Stimulated activated CD4-positive, alpha-beta T cell treated with anti-CD3 and anti-CD28 coated beads, Interleukin-15, amount 100 ng/mL, for 24 hours (primary cell): ENCODE measurements at regions not wholly inside any gene's neighbourhood (a gene's known extent, or its start where the extent isn't known, plus 50 kb on each side); places are given as distances from the start of the nearest gene placed in this dataset.
"Not testable (repeated sequence)": the region's sequence is repeated elsewhere in the genome, so short reads cannot be mapped to it uniquely, and the experiment has no call there.

Experiments
- DNase-seq: peaks from one replicate; pipeline ENCODE4 v3.0.0-alpha.2; 2020

DNA sequence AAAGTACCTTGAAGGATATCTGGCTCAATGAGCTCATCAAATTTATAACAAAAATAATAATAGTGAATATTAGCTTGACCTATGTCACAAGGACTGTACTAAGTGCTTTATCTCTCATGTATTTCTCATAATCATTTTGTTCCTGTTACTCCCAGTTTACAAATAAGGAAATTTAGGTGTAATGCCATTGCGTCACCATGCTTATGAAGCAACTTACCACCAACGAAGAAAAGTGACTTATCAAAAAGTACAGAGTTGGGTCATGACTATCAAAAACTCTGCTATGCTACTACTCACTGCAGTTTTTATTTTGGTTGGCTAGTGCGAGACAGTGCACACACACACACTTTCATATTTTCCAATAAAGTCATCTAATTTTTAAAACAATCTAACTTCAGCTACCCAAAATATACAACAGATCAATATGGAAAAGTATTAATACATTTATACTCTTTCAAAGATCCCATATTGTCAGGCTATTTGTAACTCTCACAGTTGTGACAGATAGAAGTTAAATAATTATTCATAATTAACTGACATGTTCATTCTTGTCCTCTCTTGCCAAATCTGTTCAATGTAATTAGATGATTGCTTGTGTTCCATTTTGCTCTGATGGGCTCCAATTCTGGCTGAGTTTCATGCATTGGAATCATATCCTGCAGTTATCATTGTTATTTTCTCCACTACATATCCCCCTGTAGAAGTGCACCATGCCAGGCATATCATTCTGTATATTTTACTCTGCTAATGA lies 119.4 kb downstream of the KCNJ2 start:
- DNase-seq: no peak

GRCh38 chr17:70290770-70291169 lies 121.4 kb downstream of the KCNJ2 start:
- DNase-seq: no peak

DNA sequence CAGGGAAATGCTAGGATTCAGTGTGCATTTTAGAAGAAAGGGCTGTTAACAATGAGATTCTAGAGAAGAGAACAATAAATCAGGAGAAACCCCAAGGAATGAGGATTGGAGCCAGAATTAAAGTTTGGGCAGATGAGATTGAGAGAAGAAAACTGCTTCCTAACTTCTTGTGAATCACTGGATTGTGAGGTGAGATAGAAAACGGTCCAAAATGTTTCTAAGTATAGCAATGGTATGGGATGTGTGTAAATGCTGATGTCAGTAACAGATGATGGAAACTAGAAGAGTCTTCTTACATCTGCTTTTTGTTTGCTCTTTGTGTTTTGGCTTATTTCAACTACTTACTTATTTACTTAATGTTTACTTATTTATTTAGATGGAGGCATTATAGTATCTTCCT lies 123.0 kb downstream of the KCNJ2 start:
- DNase-seq: no peak

DNA sequence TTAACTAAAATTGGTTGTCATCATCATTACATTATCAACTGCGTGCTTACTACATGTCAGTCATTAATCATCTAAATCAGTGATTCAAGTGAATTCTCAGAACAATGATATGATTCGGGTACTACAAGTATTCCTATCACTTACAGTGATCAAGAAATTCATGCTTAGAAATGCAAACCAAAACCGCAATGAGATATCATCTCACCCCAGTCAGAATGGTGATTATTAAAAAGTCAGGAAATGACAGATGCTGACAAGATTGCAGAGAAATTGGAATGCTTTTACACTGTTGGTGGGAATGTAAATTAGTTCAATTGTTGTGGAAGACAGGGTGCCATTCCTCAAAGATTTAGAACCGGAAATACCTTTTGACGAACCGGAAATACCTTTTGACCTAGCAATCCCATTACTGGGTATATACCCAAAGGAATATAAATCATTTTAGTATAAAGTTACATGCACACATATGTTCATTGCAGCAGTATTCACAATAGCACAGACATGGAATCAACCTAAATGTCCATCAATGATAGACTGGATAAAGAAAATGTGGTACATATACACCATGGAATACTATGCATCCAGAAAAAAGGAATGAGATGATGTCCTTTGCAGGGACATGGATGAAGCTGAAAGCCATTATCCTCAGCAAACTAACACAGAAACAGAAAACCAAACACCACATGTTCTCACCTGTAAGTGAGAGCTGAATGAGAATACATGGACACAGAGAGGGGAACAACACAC lies 124.4 kb downstream of the KCNJ2 start:
- DNase-seq: not testable (repeated sequence)

- DNase-seq: no peak
These were observed 126.0 kb downstream of the KCNJ2 start for GRCh38 chr17:70295329-70295728.

- no peak for DNase-seq
These were observed 126.4 kb downstream of the KCNJ2 start for GRCh38 chr17:70295731-70296130.

GRCh38 chr17:70296456-70296855 lies 127.1 kb downstream of the KCNJ2 start:
- no peak for DNase-seq

- DNase-seq: no peak
These were observed 128.1 kb downstream of the KCNJ2 start for GRCh38 chr17:70297397-70297796.

DNA sequence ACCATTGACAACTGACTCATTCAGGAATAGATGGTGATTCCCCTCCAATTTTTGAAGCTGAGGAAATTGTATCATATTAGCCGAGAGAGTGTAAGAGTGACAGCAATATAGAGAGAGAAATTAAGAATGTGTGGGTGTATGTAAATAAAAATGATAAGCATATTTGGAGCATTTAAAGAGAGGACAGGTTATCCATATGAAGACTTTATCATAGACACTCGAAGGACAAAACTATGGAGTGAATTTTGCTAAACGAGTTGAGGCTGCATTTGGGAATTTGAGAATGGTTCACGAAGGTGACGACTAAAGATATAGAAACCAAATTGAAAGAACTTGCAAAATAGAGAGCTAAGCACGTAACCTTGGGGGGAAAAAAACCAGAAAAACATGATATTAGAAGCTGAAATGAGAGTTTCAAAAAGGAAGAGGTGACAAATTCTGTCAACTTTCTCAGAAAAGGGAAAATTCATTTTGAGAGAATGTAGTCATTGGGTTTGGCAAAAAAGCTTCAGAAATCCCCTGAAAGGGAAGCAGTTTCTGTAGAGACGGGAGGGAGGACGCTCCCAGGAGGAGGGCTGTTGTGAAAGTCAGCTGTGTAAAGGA lies 129.7 kb downstream of the KCNJ2 start:
- no peak for DNase-seq

GRCh38 chr17:70307430-70308225 lies 138.3 kb downstream of the KCNJ2 start:
- no peak for DNase-seq

GRCh38 chr17:70308618-70309017 lies 139.3 kb downstream of the KCNJ2 start:
- no peak for DNase-seq

DNA sequence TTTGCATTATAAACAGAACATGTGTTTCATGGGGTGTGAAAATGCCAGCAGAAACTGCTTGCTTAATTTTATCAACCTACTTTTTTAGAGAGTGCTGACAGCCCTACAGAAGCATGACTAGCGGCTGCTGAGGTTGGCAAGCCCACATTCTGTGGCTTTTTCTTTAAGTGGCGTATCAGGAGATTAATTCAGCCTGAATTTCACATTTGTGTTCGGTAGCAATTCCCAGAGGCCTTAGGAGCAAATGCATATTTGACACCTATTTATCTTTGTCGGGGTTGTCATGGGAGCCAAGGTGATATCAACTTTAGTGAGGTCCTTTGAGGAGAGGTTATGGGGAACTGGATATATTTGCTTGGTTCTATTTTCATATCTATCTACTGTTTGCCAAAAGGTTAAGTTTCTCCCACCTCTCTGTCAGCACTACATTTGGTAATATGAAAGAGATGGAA lies 140.9 kb downstream of the KCNJ2 start:
- no peak for DNase-seq

DNA sequence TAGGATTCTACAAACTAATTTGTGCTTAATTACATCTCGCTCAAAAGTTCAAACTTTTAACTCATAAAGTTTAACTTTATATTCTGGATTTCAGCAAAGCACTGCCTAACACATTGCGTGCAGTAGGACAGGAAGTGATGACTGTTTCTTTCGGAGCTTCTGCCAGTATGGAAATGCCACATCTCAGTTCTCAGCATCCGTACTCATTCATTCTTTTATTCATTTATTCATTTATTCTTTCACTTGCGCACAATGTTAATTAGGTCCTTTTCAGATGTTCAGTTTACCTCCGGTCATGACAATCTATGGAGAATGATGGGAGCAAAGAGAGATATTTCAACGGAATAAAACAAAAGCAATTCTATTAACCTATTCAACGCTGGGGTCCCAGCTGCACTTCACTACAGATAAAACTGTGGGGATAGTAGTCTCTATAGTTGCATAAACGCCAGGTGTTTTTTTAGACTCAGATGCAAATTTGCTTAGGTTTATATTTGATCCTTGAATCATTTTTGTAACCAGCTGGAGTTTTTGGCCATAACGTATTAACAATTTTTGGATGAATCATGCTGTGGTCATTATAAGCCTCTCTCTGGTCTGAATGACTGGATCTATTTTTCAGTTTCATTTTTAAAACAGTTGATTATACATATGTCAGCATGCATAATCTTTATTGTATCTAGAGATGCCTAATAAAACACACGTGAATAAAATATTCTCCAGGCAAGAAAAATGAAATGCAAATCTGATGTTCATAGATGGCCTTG lies 143.9 kb downstream of the KCNJ2 start:
- DNase-seq: no peak

DNA sequence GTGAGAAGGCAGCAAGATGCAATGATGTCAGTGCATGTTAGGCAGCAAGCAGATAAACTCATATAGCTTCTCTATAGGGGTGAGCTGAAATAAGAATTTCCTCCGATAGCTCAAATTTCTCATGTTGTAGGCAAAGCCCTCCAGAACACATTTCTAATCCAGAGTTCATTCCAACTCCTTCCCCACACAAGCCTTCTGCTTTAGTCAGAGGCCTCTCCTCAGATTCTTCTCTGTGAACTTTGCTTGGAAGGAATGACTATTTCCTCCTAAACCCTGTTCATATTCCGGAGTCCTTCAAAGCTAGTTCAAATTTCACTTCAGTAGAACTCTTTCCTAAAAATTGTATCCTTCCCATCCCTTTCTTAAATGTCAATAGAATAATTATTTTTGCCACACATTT lies 144.8 kb downstream of the KCNJ2 start:
- DNase-seq: no peak

- no peak for DNase-seq
These were observed 145.2 kb downstream of the KCNJ2 start for GRCh38 chr17:70314506-70314905.

GRCh38 chr17:70317421-70317820 lies 148.1 kb downstream of the KCNJ2 start:
- no peak for DNase-seq

DNA sequence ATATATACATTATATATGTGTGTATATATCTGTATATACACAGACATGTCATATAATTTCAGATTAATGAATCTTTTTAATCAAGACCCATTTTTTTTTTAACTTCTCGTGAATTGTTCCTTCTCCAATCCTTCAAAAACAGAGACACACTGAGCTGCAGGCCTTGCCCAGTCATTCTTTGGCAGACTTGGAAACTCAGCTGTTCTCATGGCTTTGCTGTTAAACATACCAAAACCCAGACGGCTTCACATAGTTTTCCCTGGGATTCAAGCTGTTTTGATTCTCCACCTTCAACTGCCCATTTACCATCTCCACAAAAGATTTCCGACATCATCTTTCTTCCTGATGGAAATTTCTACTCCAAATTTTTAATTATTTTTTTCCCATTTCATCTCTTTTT lies 148.7 kb downstream of the KCNJ2 start:
- no peak for DNase-seq

DNA sequence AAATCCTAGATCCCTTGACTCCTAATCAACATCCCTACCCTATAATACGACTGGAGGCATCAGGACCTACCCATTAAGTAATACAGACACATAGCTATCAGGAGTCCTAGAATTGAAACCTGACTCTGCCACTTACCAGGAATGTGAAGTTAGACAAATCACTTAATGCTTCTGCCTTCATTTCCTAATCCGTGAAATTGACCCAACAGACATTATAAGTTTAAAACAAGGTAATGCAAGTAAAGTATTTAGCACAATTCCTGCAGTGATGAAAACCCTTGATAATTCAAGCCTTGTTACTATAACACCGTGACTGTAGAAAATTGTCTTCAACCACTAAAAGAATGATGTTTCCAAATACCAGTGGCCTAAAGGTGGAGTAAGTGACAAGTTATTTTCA lies 150.2 kb downstream of the KCNJ2 start:
- no peak for DNase-seq

GRCh38 chr17:70320673-70321345 lies 151.5 kb downstream of the KCNJ2 start:
- DNase-seq: no peak

- no peak for DNase-seq
These were observed 152.0 kb downstream of the KCNJ2 start for GRCh38 chr17:70321352-70321751.

- DNase-seq: no peak
These were observed 153.9 kb downstream of the KCNJ2 start for GRCh38 chr17:70323269-70323668.

DNA sequence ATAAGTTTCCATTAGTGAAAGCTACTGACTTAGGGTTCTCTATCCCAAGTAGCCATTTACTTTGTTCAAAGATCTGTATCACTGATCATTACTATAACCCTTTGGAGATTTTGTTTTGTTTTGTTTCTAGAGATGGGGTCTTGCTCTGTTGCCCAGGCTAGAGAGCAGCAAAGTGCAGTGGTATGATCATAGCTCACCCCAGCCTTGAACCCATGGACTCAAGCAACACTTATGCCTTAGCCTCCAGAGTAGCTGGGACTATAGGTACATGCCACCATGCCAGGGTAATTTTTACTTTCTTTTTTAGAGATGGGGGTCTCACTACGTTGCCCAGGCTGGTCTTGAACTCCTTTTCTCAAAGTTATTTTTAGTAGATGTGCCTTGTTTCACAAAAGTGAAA lies 154.7 kb downstream of the KCNJ2 start:
- DNase-seq: no peak
